ENCODE measurements at regions not wholly inside any gene's neighbourhood (a gene's known extent, or its start where the extent isn't known, plus 50 kb on each side); places are given as distances from the start of the nearest gene placed in this dataset.

DNA sequence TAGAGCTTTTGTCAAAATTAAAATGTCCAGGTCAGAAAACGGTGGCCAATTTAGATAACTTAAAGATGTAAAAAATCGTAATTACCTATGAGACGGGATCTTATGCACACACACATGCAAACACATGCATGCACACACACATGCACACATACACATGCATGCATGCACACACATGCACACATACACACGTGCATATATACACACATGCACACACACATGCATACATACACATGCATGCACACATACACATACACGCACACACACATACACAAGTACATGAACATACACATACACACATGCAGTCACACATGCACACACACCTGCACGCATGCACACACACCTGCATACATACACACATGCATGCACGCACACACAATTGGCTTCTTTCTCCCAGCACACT lies 362.0 kb downstream of the IRX1 start:
- no peak for DNase-seq (ENCODE audit: low read depth)

DNA sequence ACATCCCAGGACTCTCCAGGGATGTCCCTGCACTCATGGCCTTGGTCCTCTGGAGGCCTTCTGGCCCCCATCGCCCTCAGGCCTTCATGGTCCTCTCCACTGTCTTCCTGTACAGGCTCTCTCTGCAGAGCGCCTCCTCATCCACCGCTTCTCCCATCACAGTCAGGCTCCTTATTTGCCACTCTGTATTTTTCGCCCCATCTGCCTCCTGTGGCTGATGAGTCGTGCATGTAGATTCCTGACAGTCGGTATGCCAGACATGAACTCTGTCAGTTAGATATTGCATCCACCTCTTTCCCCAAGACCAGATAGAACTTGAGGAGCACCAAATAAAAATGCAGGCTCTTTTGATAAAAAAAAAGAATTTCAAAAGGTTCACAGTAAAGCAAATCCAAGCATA lies 362.8 kb downstream of the IRX1 start:
- DNase-seq (ENCODE audit: low read depth) = no peak

DNA sequence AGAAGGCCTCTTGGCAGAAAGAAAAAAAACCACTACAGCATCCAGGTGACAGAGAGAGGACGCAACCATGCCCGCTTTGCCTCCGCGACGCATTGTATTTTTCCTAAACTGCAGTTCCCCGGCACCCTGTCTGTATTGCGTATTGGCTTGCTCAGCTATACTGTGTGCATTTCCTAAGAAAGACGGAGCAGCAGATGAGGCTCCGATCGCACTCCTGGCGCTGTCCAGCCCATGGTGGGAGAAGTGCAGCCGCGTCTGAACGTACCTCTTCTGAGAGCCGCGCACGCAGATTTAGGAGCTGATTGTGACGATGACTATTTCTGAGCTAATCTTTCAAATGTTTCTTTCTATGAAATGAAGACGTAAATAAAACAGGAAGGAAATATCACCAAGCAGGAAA lies 366.5 kb downstream of the IRX1 start:
- no peak for DNase-seq (ENCODE audit: low read depth)

DNA sequence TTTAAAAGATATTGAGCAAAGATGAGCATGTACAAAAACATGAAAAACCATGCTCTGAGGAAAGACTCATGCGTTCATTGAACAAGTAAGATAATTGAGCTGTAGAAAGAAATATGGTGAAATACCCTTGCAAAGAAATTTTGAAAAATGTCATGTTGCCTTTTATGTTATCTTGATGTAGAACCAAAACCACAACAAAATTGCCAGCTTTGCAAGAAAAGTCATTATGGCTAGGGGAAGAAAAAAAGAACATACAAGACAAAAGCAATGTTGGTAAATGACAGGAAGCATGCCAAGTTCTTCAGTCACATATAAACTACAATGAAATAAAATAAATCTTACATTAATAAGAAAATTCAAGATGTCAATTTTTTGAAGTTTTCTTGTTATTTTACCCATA lies 368.0 kb downstream of the IRX1 start:
- no peak for DNase-seq (ENCODE audit: low read depth)

DNA sequence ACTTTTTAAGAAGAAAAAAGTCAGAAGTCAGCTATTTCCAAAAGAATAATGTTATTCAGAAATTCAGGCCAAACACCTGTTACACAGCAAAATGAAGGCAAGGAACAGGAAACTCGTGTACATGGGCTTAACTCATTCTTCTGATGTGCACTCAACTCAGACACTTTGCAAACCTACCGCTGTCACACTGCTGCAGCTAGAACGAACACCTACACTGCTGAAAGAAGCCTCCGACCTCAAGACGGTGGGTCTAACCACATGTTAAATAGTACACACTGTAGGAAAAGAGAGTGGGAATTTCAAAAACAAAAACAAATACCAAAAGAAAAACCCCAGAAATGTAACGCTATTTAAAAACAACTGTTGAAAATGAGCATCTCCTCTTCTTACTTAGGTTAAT lies 384.5 kb downstream of the IRX1 start:
- no peak for DNase-seq (ENCODE audit: low read depth)

DNA sequence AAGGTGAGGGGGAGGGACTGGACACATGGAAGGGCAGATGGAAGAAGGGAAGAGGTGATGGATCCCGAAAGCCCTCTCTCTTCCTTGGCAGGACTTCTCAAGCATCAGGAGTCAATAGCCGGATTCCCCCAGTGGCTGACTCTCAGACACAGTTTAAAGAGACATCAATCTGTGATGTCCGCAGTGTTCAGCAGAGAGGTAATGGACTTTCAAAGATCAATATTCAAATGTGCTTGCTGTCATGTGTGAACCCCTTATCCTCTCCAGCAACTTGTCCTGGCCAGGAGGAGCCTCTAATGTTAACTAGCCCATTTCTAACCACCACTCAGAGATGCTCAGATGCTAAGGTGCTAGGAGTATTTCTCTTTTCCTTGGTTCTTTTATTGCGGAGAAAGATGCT lies 392.2 kb downstream of the IRX1 start:
- no peak for DNase-seq (ENCODE audit: low read depth)

DNA sequence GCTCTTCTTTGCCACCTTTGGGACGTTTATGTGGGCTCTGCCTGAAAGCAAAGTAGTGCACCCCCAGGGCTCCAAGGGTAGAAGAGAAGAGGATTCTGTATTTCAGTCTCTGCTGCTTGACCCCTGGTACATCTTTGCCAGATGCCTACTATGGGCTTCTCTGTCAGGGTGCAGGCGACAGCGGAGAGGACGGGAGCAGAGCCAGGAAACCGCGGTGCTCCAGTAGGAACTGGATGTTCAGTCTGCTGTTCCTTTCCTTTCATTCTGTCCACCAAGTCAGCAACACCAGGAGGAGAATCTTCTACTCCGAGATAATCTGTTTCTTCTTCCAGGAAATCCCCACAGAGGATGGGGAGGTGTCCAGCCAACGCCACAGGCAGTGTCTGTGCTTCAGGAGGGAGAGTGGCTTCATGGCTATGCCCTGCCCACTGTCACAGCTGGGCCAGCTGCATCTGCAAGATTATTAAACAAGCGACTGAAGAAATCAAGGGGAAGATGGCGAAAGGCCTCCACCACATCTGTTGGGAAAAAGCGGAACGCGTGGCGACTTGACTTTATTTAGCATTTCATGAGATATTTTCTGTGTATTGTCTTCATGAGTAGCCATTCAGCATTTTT lies 398.3 kb downstream of the IRX1 start:
- no peak for DNase-seq (ENCODE audit: low read depth)

DNA sequence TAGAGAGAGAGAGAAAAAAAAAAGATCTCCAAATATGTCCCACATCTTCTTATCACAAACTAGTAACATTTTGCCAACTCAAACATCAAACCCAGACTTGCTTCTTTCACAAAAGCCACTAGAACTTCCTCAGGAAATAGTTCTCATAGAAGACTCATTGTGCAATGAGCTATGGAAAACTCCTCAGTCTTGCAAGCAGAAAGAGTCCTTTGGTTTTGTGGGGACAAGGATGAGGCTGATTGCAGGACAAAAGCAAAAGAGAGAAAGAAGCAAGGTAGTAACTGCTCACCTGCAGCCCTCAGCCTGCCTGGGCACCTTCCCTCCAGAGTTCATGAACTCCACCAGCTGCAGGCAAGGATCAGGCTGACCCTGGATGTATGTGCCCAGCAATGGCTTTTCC lies 399.0 kb downstream of the IRX1 start:
- DNase-seq (ENCODE audit: low read depth) = no peak

DNA sequence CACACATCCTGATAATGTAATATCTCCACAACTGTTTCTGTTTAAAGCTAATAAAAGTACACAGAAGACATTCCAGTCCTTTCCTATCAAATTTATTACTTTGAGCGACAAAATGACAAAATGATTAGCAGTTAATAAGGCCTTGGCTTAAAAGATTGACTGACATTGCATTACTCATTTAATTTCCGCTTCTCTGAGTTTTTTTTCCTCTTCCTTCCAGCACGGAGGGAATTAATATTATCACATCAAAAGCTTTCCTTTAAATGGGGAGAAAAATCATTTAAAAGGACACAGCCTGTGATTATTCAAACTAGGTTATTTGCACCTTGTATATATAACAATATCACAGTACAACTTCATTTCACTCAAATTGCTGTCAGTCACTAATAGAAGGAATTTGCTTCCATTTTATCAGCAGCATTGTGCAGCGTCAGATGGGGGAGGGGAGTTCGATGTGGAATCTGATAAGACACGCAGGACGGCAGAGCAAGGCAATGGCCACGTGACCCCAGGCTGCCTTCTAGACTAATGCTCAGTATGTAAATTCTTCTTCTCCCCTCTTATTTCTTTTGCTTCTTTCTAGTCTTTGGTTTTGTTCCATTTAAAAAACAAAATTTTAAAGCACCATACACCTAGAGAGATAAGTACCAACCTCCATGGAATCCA lies 400.5 kb downstream of the IRX1 start:
- DNase-seq (ENCODE audit: low read depth) = no peak

DNA sequence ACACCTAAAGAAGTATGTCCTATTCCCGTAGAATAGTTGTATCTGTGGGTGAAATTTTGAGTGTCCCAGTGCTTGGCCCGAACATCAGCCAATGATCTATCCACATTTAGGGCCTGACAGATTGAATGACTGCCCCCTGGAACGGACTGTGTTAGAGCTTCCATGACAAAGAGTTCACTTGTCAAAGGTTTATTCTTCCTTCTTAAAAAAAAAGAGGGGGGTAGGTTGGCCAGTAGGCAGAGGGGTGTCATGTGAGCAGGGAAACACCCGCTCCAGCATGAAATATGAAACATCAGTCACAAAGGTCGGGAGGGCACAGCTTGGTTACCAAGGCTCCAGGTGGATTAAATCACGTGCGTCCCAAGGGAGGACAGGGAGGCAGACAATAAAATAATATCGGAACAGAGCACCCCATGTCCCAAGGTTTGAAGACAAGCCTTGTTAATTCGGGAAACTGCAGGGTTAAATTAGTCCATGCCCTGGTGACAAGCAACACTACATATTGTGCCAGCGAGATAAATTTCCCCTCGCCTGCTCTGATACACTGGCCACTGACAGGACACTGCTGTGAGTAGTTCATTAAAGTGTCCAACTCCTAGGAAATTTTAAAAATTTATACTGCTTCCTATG lies 401.2 kb downstream of the IRX1 start:
- no peak for DNase-seq (ENCODE audit: low read depth)

DNA sequence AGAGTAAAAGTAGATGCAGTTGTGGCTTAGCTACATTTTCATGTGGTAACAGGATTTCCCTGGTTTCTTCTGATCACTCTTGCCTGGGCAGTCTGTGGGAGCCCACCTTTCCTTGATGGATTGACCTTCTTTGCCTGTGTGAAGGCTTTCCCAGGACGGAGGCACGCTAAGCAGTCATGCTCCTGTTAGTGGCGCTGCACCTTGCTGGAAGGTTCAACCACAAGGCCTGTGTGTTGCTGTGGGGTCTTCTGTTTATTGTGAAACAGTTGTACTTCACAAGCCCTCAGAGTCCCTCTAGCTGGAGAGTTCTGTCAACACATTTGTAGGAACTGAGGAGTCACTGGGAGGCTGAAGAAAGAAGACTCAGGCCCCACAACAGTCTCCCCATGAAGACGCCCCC lies 402.0 kb downstream of the IRX1 start:
- DNase-seq (ENCODE audit: low read depth) = no peak

DNA sequence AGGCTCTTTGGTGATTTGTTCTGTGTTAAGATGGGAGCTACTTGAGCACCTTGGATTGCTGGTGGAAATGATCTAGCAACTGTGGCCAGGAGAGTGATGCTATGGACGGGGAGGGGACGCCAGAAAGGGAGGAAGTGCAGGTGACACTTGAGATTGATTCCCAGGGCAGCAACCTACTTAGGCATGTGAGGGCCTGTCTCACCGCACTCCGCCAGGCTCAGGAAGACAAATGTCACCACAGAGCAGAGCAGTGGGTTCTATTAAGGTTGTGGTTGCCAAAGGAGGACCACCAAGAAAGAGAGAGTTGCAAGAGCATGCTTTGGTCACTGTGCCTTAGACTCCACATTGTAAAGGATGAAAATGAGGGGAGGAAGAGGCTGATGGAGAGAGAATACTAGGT lies 404.3 kb downstream of the IRX1 start:
- DNase-seq (ENCODE audit: low read depth) = no peak

DNA sequence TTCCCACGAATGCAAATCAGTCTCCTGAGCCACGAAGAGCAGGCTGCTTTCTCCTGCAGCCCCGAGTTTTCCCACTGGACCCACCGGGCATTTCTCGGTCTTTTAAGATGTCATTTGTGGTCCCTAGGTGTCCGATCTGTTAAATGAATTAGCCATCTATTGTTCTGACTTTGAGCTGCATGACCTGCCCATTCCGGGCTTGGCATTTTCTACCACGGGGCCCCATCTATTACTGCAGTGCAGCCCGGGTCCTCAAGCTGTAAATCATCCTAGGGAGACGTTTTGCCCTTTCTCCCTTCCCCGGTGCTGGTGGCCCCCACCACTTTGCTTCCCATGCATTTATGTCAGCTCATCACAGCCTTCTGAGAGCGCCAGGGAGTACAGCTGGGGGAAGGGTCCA lies 405.4 kb downstream of the IRX1 start:
- no peak for DNase-seq (ENCODE audit: low read depth)

DNA sequence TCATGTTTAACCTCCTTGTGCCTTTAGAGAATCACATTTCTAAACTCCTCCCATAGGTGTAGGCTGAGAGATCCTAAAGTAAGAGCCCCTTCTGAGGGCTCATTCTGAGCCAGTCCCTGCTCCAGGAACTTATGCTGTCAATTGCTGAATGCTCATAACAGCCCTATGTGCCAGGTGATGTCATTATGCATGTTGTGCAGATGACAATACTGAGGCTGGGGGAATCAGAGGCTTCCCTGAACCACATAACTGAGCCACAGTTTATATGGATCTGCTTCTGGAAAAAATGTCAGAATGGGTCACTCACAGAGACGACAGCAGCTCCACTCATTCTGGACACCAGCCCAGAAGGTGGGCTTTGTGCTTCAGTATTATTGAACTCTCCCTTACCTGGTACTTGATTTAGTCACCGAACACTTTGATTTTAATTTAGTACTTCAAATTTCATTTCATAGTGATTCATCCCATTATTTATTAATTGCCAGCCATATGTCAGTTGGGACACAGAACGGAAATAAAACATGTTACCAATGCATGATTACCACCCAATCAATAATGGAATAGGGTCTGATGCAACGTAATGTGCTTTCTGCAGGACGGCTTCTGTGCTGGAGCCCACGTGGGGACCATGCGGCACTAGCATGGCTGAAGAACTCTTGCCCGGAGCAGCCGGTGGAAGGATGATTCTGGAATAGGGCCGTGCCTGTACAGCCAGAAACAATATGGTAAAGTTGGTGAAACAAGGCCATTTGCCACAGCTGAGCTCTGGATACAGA lies 406.3 kb downstream of the IRX1 start:
- DNase-seq (ENCODE audit: low read depth) = no peak

DNA sequence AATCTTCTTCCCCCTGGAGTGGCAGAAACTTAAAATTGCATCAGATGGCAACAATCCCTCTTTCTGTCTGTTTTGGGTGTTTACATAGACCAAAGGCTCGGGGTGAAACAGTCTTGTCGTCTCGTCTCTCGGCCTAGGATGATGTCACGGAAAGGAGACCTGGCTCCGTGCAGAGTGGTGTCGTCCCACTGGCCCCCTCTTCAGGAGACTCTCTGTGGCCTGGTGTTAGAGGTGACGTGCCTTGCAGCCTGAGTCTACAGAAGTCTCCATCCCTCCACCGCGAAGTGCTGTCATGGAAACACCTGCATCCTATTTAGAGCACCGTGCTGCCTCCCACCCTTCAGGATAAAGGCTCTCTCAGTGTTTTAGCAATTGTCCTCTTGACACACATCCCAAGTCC lies 409.7 kb downstream of the IRX1 start:
- DNase-seq (ENCODE audit: low read depth) = no peak

DNA sequence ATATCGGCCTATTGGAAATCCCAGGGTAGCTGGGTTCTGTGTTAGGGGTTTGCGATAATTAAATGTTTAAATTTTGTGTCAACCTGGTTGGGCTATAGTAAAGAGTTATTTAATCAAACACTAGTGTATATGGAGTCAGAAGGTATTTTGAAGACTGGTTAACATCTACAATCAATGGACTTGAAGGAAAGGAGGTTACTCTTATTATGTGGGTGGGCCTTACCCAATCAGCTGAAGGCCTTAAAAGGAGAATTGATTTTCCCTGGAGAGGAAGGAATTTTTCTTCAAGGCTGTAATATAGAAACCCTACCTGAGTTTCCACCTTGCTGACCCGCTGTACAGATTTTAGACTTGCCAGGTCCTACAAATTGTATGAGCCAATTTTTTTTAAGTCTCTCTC lies 411.4 kb downstream of the IRX1 start:
- DNase-seq (ENCODE audit: low read depth) = no peak

DNA sequence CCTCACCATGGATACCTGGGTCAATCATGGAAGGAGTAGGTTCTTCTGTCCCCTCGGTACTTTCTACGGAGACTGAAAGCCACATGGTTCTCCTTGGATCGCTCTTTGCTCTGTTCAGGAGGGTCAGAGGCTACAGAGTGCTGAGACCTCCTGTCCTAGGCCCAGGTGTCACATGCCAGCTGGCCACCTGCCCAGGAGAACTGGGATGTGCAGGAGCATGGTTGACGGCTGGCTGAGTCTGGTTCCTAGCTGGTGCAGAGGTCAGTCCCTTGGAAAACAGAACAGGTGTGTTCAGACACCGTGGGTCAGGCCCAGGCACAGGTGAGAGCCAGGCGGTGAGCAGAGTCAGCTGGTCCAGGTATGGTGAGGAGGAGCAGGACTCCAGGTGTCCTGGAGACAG lies 416.3 kb downstream of the IRX1 start:
- DNase-seq (ENCODE audit: low read depth) = no peak

DNA sequence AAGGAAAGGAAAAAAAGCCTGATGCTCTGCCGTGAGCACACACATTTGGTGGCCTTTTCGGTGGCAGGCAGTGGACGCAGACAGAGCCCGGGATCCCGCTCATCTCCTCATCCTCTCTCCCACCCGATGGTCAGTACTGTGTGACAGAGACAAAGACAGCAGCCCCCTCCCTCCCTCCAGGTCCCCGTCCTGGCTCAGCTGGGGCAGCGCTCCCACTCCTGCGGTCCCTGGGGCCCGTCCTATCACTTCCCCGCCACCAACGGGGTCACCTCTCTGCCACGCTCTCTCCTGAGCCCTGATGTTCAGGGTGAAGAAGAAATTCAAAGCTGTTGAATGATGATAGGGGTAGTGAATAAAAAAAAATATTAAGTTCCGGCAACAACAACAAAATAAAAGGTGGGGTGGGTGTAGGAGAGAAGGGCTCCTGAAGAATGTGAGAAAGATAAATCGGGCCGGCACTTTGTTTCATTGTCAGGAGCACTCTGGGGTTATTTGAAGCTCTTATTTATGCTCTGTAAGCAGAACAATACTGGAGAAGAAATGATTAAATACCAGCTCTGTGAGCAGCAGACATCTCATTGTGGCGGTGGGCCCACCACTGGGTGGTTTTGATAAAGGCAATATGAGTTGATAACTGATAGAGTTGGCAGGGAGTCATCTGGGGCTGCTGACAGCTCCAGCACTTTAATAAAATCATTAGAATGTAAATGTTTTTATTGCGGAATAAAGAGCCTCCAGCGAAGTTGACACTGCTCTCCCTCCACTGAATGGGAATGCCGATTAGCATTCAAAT lies 417.7 kb downstream of the IRX1 start:
- DNase-seq (ENCODE audit: low read depth) = no peak

DNA sequence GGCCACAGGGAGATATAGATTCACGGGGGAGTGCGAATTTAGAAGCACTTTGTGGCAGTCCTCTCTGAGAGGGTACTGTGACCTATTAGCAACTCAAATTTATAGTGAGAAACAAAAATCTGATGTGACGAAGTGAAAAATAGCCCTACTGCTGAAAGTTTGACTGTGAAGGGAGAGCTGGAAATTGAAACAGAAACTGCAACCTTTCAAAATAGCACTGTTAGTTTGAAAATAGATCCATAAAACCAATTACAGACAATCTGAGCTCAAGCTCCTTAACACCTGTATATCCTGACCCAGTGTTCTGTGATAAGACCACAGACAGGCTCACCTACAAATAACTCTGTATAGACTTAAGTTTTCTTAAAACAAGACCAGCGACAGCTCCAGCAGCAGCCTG lies 420.1 kb downstream of the IRX1 start:
- no peak for DNase-seq (ENCODE audit: low read depth)

DNA sequence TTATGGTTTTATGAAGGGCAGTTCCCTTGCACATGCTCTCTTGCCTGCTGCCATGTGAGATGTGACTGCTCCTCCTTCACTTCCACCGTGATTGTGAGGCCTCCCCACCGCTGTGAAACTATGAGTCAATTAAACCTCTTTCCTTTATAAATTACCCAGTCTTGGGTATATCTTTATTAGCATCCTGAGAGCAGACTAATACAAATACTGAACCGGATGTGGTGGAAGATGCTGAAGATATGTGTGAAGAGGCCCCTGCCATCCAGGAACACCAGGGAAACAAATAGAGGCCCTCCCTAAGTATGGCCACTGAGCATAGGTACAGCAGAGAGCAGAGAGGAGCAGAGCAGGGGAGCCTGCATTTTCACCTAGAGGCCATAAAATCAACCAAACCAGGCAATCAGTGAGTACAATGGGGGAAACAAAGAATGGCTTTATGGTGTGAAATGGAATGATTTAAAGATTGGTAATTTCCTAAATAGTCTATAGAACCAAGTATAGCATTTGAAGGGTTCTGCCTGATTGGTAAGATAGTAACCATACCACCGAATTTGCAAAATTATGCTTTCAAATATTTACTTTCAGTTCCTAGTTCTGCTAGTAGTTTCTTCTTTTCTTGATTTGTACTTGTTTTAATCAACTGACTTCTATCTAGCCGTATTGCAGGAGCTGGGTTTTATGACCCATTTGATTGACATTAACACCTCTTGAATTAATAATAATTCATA lies 421.6 kb downstream of the IRX1 start:
- no peak for DNase-seq (ENCODE audit: low read depth)

DNA sequence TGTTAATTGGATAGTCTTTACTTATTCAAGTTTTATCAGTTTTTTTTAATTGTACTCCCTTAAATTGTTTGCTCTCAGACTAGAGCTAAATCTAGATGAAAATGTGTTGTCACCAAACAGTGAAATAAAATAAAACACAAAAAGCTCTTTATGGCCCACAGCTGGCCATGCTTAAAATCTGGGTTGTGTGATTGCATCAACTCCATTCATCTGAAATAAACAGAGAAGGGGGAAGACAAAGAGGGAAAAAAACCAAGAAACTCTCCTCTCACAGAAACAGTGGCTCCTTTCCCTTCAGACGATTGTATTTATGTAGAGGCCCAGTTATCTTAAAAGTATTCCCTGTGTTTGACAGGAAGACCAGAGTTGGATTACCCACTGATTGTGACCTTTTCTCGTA lies 422.4 kb downstream of the IRX1 start:
- no peak for DNase-seq (ENCODE audit: low read depth)

Data from activated T-cell treated with anti-CD3 and anti-CD28 coated beads for 48 hours (primary cell).